ENCODE measurements at regions not wholly inside any gene's neighbourhood (a gene's known extent, or its start where the extent isn't known, plus 50 kb on each side); places are given as distances from the start of the nearest gene placed in this dataset.

GRCh38 chr15:89007989-89008388, 80.3 kb upstream of the ABHD2 start:
- no peak overlapping the region for H3K9ac ChIP-seq (ENCODE audit: insufficient read depth in 1 of 2, low read depth in 2 of 2, low read length in 2 of 2)
- no peaks in the 10 kb centered on the region for H3K9me3 ChIP-seq (replicated peaks; ENCODE audit: control insufficient read depth, insufficient read depth, low read depth, low read length)
- intact Hi-C loops (cut with micrococcal nuclease): no loop called here
- H3K27ac ChIP-seq (ENCODE audit: extremely low read depth, low read depth, low read length): no peak overlapping the region
- H3K9me1 ChIP-seq (ENCODE audit: control insufficient read depth, insufficient read depth, low read length): no peaks in the 10 kb centered on the region
- in situ Hi-C loops (cut with MboI): no loop called here
- no peak for ATAC-seq
- BruUV-seq (replicated peaks): no TSS peak
- no peaks in the 10 kb centered on the region for H3K79me2 ChIP-seq (ENCODE audit: control insufficient read depth, insufficient read depth, low read length)
- no peak overlapping the region for H2AFZ ChIP-seq (ENCODE audit: low read depth, low read length)
- no peak overlapping the region for H3K4me3 ChIP-seq
- no peak for FAIRE-seq
- H3K4me2 ChIP-seq (ENCODE audit: insufficient read depth, low read length): no peak overlapping the region
- ChIA-PET CTCF (ENCODE audit: low intra/inter-chr PET ratio) (no interaction called here), POLR2A (interaction anchor here (0.6 kb wide), 3 partner anchors 73 to 149 kb away, joined by 3 read pairs; no protein-coding TSS in a partner anchor)
- H3K36me3 ChIP-seq (ENCODE audit: control insufficient read depth, insufficient read depth, low read length): no peaks in the 10 kb centered on the region
- DNase-seq (ENCODE audit: extremely low read depth in 1 of 4, low spot score in 3 of 4): no peak
- TF ChIP-seq RCOR1 (IDR thresholded peaks at IDR 0.05; ENCODE audit: borderline replicate concordance in 1 of 2, low read depth in 2 of 2, low read length in 2 of 2): 0 out of 4 replicates have a peak, but pooled peaks of 1 of the 2 experiments have one; percentile 27
- peak; percentile 85 for TF ChIP-seq NFIC (IDR thresholded peaks at IDR 0.05)
- TF ChIP-seq SMAD1 (IDR thresholded peaks at IDR 0.05; ENCODE audit: low read depth, low read length, partially characterized antibody): no peak
- TF ChIP-seq KDM1A (IDR thresholded peaks at IDR 0.05): peak in 1 of 2 experiments; percentile 27; a peak in 1 of 4 replicates
- no peaks in the 10 kb centered on the region for H3K27me3 ChIP-seq (ENCODE audit: control insufficient read depth in 2 of 2, insufficient read depth in 2 of 2, low read length in 2 of 2)
- peaks cover under 1 to 13% of the 10 kb centered on the region in 2 experiments; a peak in 4 of 5 replicates for H3K4me1 ChIP-seq (replicated peaks in 1 of 2; ENCODE audit: control insufficient read depth in 2 of 2, insufficient read depth in 2 of 2, low read length in 2 of 2)
- H4K20me1 ChIP-seq (replicated peaks; ENCODE audit: control insufficient read depth, insufficient read depth, low read length): no peaks in the 10 kb centered on the region

DNA sequence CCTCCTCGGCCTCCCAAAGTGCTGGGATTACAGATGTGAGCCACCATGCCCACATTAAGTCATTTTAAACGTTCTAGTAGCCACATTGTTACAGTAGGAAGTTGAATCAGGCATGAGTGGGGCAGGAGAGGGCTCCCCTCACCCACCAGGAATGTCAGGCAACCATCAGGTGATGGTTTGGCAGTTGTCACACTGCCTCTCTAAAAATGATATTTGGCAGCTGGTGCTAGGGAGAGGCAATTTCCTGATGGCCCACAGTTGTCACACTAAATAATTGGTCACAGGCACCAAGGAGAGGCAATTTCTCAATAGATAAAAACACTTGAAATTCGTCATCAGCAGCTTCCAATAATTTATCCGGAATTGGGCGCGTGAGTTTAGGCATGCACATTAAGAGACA, 79.2 kb upstream of the ABHD2 start:
- Histone ChIP-seq H3K4me3 (no peak overlapping the region), H4K20me1 (replicated peaks; ENCODE audit: control insufficient read depth, insufficient read depth, low read length) (no peaks in the 10 kb centered on the region), H3K27ac (ENCODE audit: extremely low read depth, low read depth, low read length) (no peak overlapping the region), H3K27me3 (ENCODE audit: control insufficient read depth in 2 of 2, insufficient read depth in 2 of 2, low read length in 2 of 2) (no peaks in the 10 kb centered on the region), H3K9ac (ENCODE audit: insufficient read depth in 1 of 2, low read depth in 2 of 2, low read length in 2 of 2) (no peak overlapping the region), H3K79me2 (ENCODE audit: control insufficient read depth, insufficient read depth, low read length) (no peaks in the 10 kb centered on the region), H3K9me3 (replicated peaks; ENCODE audit: control insufficient read depth, insufficient read depth, low read depth, low read length) (no peaks in the 10 kb centered on the region), H3K36me3 (ENCODE audit: control insufficient read depth, insufficient read depth, low read length) (no peaks in the 10 kb centered on the region), H2AFZ (ENCODE audit: low read depth, low read length) (no peak overlapping the region), H3K9me1 (ENCODE audit: control insufficient read depth, insufficient read depth, low read length) (no peaks in the 10 kb centered on the region), H3K4me1 (replicated peaks in 1 of 2; ENCODE audit: control insufficient read depth in 2 of 2, insufficient read depth in 2 of 2, low read length in 2 of 2) (peaks cover 0 to 5% of the 10 kb centered on the region in 2 experiments; a peak in 2 of 5 replicates), H3K4me2 (ENCODE audit: insufficient read depth, low read length) (no peak overlapping the region)
- no TSS peak for BruUV-seq (replicated peaks)
- no peak for ATAC-seq
- POLR2A ChIA-PET: interaction anchor here (0.6 kb wide), 1 partner anchor 24 kb away, joined by 6 read pairs; no protein-coding TSS in a partner anchor
- in situ Hi-C loops (cut with MboI): no loop called here
- DNase-seq (ENCODE audit: extremely low read depth in 1 of 4, low spot score in 3 of 4): no peak
- FAIRE-seq: peak; percentile 40
- WGBS (ENCODE audit: insufficient coverage, low coverage, missing lambda C conversion rate): 65% methylated on average over 6 of the region's 6 CpGs
- intact Hi-C loops (cut with micrococcal nuclease): no loop called here
- CTCF ChIA-PET (ENCODE audit: low intra/inter-chr PET ratio): no interaction called here
- no peak for TF ChIP-seq TAF9B (IDR thresholded peaks at IDR 0.05; ENCODE audit: partially characterized antibody)

Measured in K562 (cell line).